Non-pigmented ciliary epithelial cell (primary cell): ENCODE measurements at regions not wholly inside any gene's neighbourhood (a gene's known extent, or its start where the extent isn't known, plus 50 kb on each side); places are given as distances from the start of the nearest gene placed in this dataset.

Experiments
- DNase-seq: peaks from one replicate; pipeline ENCODE4 v3.0.0-alpha.2; 2010; ENCODE audit warnings: low read depth

DNA sequence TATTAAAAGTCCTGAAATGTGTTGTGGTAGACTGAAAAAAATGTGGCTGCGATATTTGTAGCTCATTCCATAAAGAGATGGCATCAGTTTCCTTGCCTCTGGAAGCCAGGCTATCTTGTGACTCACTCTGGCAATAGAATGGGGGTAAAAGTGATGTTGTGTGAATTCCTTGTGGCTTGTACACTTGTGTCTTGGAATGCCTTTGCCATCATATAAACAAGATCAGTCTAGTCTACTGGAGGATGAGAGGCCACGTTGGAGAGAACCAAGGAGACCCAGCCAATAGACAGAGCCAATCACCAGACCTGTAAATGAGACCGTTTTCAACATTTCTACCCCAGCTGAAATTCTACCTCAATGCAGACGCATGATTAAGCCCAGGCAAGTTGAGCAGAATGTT lies 254.1 kb downstream of the TRIB2 start:
- DNase-seq = no peak

GRCh38 chr2:12971581-12972365 lies 255.0 kb downstream of the TRIB2 start:
- DNase-seq = no peak

- DNase-seq = no peak
These were observed 261.5 kb downstream of the TRIB2 start for GRCh38 chr2:12978066-12978835.

DNA sequence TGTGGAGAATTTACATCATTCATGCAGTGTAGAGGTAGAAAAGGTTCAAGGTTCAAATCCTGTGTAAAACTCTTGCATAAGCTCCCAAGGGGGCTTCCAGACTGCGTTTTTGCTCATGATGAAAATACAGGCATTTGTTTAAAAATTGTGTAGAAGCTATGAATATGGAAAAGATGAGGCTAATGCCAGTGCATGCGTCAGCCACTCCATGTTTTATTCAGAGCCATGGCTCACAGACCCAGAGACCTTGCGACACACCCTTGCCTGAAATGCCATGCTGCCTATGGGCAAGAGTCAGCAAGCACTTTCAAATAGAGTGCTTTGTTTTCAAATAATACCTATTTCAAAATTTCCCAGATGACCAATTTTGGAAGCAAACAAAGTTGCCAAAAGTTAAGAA lies 262.3 kb downstream of the TRIB2 start:
- DNase-seq = no peak

DNA sequence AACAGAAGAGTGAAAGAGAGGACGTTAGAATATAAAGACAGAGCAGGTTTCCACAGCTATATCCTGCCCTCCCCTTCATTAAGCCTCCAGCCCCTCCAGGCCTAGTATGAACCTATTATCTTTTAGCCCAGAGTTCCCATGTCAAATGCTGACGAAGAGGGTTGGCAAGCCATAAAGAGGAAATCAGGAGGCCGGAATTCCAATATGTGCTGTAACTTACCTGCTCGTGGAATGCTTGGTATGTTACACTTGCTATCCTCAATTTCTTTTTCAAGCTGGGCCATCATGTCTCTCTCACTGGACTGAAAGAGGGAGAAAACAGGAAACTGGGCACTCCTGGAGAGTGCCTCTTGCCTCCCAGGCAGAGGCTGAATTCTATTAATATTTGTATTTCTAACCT lies 264.1 kb downstream of the TRIB2 start:
- DNase-seq = no peak

DNA sequence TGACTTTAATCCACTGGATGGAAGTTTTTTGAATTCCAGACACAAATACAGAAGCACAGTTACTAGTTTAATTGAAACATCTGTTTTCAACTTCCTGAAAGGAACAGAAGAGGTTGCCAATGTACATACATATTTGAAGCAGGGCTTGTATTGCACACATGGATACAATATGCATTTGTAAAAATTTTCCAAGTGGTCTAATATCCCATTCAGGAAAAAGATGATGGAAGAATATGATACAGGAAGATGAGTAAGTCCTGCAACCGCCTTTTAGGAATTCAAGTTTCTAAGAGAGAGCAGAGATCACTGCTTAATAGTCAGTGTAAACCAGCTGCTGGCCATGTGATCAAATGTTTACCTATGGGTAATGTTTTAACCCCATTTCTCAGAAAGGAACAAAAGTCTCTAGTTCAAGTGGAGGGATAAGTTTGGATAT lies 265.4 kb downstream of the TRIB2 start:
- no peak for DNase-seq

GRCh38 chr2:12987246-12987645 lies 270.5 kb downstream of the TRIB2 start:
- no peak for DNase-seq

GRCh38 chr2:12988279-12988678 lies 271.5 kb downstream of the TRIB2 start:
- DNase-seq = no peak

- no peak for DNase-seq
These were observed 273.8 kb downstream of the TRIB2 start for GRCh38 chr2:12990523-12990922.

GRCh38 chr2:12998685-12999084 lies 281.9 kb downstream of the TRIB2 start:
- DNase-seq = no peak

DNA sequence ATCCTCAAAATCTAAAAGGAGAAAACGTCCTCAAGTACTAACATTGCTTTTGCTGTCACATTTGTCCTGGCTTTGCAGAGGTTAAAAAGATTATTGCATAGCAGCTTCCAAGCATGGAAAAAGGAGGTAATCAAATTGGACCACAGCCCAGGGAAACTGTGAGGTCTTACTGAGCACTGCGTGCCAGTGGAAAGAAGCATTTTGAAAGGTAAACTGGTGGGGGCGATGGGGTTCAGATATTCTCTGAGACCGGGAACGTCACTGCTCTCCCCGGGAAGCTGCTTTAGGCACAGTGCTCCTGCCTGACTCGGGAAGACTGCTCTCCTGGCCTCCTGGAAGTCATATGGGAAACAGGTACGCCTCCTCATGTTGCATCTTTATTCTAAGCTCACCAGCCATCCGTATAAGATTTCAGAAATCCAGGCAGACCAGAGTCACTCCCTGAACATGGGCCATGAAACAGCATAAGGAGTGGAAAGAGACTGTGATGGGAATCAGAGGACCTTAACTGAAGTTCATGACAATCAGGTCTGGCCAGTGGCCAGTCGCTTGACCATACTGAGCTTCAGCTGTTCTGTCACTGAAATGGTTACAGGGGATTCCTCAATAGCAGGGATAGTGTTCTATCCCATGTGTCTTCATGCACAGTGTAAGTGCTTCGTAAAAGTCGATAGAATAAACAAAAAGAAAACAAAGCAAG lies 284.1 kb downstream of the TRIB2 start:
- DNase-seq = no peak

- DNase-seq = no peak
These were observed 284.7 kb downstream of the TRIB2 start for GRCh38 chr2:13001408-13001807.

GRCh38 chr2:13002536-13003331 lies 286.0 kb downstream of the TRIB2 start:
- DNase-seq = no peak

DNA sequence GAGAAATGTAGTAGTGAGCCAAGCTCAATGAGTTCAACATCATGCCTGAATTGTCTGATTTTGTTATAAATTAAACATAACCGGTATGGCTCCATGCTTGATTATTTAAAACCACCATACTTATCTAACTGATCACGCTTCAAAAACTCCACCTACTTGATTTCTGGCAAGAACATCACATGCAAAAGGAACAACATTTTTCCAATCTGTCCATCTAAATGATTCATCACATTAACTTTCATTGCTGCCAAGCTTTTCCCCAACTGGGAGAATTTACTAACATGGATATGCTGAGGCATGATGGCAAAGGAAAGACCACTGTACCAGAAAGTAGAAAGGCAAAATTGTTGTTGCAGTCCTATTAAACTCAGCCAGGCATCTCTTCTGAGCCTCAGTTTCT lies 286.8 kb downstream of the TRIB2 start:
- DNase-seq = no peak

GRCh38 chr2:13005048-13005447 lies 288.3 kb downstream of the TRIB2 start:
- DNase-seq = no peak

DNA sequence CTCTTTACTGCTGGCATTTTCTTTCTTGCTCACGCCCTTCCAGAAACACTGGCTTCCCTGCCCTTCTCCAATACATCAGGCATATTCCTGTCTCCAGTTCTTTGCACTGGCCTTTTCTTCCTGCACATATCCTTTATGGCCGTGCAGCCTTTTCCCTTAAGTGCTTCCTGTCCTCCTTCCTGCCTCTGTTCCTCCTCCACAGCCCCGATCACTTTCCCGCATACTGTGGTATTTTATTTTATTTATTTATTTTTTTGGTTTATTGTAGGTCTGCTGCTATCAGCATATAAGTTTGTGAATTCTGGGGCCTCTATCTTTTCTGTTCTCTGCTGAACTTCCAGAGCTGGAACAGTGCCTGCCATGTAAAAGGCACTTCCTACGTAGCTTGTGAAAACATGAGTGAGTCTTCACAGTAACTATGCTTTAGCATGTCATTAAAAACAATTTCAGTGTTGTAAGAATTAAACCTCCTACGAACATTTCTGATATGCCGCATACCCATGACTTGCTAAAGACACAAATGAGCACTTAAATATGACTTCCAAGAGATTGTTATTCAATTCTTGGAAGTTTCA lies 289.1 kb downstream of the TRIB2 start:
- DNase-seq = no peak

DNA sequence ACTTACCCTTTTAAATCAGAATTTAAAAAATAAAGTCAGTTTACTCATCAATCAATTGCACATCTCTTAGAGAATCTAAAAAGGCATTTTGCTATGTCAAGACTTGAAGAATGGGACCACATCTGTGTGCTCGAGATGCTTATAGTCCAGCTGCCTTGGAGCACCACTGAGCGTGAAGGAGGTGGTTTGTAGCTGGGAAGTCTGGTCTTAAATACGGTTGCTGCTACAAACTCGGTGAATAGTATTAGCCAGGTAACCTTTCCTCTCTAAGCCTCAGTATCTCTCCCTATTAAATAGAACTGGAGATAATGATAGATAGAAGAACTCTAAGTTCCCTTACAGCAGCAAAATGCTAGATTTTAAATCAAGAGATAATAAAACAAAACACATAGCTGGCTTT lies 289.7 kb downstream of the TRIB2 start:
- no peak for DNase-seq

DNA sequence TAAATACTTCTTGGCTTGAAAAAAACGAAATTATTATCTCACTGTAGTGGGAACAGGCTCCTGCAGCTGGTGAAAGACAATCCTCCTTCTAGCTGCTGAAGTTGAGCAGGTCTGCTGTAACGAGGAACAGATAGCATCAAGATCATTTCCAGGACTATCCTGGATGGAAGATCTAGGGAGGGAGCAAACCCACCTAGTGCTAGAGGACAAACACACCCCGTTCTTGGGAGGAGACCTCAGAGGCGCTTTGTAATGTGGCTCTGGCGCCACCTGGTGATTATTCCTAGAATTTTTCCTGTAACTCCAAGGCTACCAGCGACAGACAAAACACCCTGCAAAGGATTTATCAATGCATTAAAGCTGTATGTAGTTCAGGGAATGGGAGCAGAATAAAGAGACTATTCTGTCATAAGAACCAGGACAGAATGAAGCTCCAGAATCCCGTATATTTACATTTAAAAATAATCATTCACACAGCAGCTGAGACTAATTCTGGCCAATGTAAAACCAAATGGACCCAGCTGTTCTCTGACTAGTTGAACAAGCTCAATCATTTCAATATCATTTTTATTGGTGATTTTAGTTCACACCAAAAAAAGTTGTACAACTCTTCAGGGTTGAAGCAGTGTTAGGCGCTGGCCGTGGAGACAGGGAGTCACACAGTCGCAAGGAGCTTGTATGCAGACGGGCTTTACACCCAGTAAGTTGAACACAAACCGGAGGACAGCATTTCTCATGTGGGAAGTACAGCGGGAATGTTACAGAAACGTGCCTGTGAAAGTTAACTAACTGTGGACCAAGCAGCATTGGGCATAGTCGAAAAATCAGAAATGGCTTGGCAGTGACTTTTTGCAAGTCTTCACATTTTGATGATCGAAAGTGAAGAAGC lies 290.3 kb downstream of the TRIB2 start:
- no peak for DNase-seq

GRCh38 chr2:13009027-13009642 lies 292.4 kb downstream of the TRIB2 start:
- no peak for DNase-seq

DNA sequence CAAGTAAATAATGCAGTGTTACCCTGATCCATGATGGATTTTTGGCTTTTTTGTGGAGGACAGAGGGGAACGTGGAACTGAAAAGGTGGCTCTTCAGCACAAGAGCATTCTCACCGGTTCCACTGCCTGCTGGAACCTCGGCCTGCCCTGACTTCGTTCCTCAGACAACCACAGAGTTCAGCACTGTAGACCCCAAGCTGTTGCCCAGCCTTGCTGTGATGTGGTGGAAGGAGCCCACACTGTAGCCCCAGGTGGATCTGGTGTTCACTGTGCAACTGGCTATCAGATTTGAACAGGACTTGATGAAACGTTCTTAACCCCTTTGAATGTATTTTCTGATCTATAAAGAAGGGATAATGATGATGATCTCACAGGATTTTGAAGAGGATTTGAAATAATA lies 293.5 kb downstream of the TRIB2 start:
- DNase-seq = no peak
